ENCODE measurements at regions not wholly inside any gene's neighbourhood (a gene's known extent, or its start where the extent isn't known, plus 50 kb on each side); places are given as distances from the start of the nearest gene placed in this dataset.

- TF ChIP-seq, protein P1, sequence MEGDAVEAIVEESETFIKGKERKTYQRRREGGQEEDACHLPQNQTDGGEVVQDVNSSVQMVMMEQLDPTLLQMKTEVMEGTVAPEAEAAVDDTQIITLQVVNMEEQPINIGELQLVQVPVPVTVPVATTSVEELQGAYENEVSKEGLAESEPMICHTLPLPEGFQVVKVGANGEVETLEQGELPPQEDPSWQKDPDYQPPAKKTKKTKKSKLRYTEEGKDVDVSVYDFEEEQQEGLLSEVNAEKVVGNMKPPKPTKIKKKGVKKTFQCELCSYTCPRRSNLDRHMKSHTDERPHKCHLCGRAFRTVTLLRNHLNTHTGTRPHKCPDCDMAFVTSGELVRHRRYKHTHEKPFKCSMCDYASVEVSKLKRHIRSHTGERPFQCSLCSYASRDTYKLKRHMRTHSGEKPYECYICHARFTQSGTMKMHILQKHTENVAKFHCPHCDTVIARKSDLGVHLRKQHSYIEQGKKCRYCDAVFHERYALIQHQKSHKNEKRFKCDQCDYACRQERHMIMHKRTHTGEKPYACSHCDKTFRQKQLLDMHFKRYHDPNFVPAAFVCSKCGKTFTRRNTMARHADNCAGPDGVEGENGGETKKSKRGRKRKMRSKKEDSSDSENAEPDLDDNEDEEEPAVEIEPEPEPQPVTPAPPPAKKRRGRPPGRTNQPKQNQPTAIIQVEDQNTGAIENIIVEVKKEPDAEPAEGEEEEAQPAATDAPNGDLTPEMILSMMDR (IDR thresholded peaks at IDR 0.05; ENCODE audit: extremely low read depth in 1 of 2, insufficient read depth in 1 of 2, low read depth in 1 of 2, low read length in 2 of 2) = no peak
- TF ChIP-seq MYC (IDR thresholded peaks at IDR 0.05; ENCODE audit: low read depth, low read length) = no peak
Measured at GRCh38 chr1:194495434-194495833, 1309.0 kb upstream of the B3GALT2 start.
